ENCODE measurements at regions not wholly inside any gene's neighbourhood (a gene's known extent, or its start where the extent isn't known, plus 50 kb on each side); places are given as distances from the start of the nearest gene placed in this dataset.

DNA sequence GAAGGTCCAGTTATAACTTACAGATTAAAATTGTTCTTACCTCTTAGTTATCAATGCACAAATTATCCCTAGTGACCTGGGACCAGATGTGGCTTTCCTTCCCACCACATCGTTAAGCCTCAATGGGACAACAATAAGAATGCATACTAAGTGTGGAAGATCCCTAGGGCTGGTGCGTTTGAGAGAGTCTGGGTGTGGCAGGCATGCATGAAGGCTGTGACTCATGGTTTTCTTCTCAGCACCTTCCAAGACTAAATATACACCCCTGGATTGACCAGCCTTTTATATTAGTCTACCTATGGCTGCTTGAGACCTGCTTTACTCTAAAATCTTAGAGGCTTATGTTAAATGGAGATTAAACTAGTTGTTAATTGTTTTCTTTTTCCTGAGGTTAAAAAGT, 261.7 kb upstream of the SLC14A2 start:
- TF ChIP-seq, protein P1, sequence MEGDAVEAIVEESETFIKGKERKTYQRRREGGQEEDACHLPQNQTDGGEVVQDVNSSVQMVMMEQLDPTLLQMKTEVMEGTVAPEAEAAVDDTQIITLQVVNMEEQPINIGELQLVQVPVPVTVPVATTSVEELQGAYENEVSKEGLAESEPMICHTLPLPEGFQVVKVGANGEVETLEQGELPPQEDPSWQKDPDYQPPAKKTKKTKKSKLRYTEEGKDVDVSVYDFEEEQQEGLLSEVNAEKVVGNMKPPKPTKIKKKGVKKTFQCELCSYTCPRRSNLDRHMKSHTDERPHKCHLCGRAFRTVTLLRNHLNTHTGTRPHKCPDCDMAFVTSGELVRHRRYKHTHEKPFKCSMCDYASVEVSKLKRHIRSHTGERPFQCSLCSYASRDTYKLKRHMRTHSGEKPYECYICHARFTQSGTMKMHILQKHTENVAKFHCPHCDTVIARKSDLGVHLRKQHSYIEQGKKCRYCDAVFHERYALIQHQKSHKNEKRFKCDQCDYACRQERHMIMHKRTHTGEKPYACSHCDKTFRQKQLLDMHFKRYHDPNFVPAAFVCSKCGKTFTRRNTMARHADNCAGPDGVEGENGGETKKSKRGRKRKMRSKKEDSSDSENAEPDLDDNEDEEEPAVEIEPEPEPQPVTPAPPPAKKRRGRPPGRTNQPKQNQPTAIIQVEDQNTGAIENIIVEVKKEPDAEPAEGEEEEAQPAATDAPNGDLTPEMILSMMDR (conservative IDR thresholded peaks at IDR 0.05; ENCODE audit: low read depth, low read length): no peak
- no peak for TF ChIP-seq EZH2 (IDR thresholded peaks at IDR 0.05; ENCODE audit: borderline replicate concordance, low read depth, low read length, poor library complexity, severe bottlenecking)

All from A673 (cell line).